DOHH2 (cell line): ENCODE measurements at regions not wholly inside any gene's neighbourhood (a gene's known extent, or its start where the extent isn't known, plus 50 kb on each side); places are given as distances from the start of the nearest gene placed in this dataset.

ENCODE experiments used
- CTCF ChIP-seq: fragments of 200-600 bp; sonication (generic); IDR thresholded peaks from one replicate; pipeline ENCODE4 v1.5.1; 2014; ENCODE audit warnings: antibody characterized with exemption, mild to moderate bottlenecking, low read depth, low read length; ENCODE audit not compliant: poor library complexity, severe bottlenecking
- EZH2phosphoT487 ChIP-seq: fragments of 200-600 bp; sonication (generic); IDR thresholded peaks from 2 replicates; pipeline ENCODE4 v1.6.1; 2017; ENCODE audit warnings: borderline replicate concordance, mild to moderate bottlenecking, antibody characterized with exemption, low read length, moderate library complexity, mixed read lengths

GRCh38 chr11:131111775-131112174 is 195.5 kb upstream of the SNX19 start:
- no peak for TF ChIP-seq CTCF
- TF ChIP-seq EZH2phosphoT487, result no peak
